HUES64 (cell line): ENCODE measurements at regions not wholly inside any gene's neighbourhood (a gene's known extent, or its start where the extent isn't known, plus 50 kb on each side); places are given as distances from the start of the nearest gene placed in this dataset.

Experiments used
- H3K27ac ChIP-seq: 2 replicates; pipeline ENCODE4 v1.7.0; 2013; ENCODE audit warnings: low read depth, low read length, inconsistent platforms
- H3K27me3 ChIP-seq: 2 replicates; pipeline ENCODE4 v1.6.1; 2013; ENCODE audit warnings: mild to moderate bottlenecking, low read length; ENCODE audit not compliant: insufficient read depth
- H3K36me3 ChIP-seq: 2 replicates; pipeline ENCODE4 v1.6.1; 2013; ENCODE audit warnings: mild to moderate bottlenecking, low read length; ENCODE audit not compliant: insufficient read depth
- H3K4me1 ChIP-seq: 2 replicates; pipeline ENCODE4 v1.6.1; 2013; ENCODE audit warnings: mild to moderate bottlenecking, low read length, moderate library complexity; ENCODE audit not compliant: insufficient read depth
- H3K4me3 ChIP-seq: 2 replicates; pipeline ENCODE4 v1.5.1; 2013; ENCODE audit warnings: mild to moderate bottlenecking, low read length, moderate library complexity
- H3K9ac ChIP-seq: 2 replicates; pipeline ENCODE4 v1.6.1; 2013; ENCODE audit warnings: mild to moderate bottlenecking, low read depth, low read length
- H3K9me3 ChIP-seq: 2 replicates; pipeline ENCODE4 v1.6.1; 2013; ENCODE audit warnings: low read depth, low read length; ENCODE audit not compliant: insufficient read depth
- WGBS: fragments of 150-250, 120-280 bp; methylation state at CpG from one replicate; pipeline ENCODE4 v1.1.7; 2013; ENCODE audit warnings: missing lambda C conversion rate; 5-methylcytosine and 5-hydroxymethylcytosine counted together

DNA sequence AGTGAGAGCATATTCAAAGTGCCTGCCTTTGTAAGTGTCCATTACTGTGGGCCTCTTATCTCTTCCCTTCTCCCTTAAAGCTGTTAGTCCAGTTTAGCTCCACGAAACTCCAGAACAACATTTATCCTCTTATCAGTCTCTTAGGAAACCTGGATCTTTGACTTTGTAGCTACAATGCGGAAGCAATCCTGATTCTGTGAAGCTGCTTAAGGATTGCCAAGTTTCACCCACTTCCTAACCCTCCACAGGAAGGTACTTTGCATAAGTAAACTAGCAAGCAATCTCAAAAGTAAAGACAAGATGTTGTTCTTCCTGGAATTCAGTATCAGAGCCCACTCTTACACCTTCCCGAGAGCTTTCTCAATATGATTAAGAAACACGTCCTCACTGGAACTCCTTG is 164.9 kb upstream of the USP25 start:
- no peaks in the 10 kb centered on the region for H3K36me3 ChIP-seq
- no peak overlapping the region for H3K27ac ChIP-seq
- WGBS, result 76% methylated on average over 4 of the region's 4 CpGs
- no peaks in the 10 kb centered on the region for H3K27me3 ChIP-seq
- no peak overlapping the region for H3K4me3 ChIP-seq
- H3K9ac ChIP-seq, result no peak overlapping the region
- peaks cover 23% of the 10 kb centered on the region for H3K4me1 ChIP-seq
- H3K9me3 ChIP-seq, result no peaks in the 10 kb centered on the region

GRCh38 chr21:15566703-15567102 is 163.1 kb upstream of the USP25 start:
- H3K27me3 ChIP-seq, result no peaks in the 10 kb centered on the region
- H3K9ac ChIP-seq, result no peak overlapping the region
- H3K9me3 ChIP-seq, result no peaks in the 10 kb centered on the region
- WGBS, result 67% methylated on average over 1 of the region's 1 CpG
- no peak overlapping the region for H3K27ac ChIP-seq
- peaks cover 8% of the 10 kb centered on the region; the same call in 1 of the 2 replicates for H3K4me1 ChIP-seq
- H3K36me3 ChIP-seq, result no peaks in the 10 kb centered on the region
- H3K4me3 ChIP-seq, result no peak overlapping the region

DNA sequence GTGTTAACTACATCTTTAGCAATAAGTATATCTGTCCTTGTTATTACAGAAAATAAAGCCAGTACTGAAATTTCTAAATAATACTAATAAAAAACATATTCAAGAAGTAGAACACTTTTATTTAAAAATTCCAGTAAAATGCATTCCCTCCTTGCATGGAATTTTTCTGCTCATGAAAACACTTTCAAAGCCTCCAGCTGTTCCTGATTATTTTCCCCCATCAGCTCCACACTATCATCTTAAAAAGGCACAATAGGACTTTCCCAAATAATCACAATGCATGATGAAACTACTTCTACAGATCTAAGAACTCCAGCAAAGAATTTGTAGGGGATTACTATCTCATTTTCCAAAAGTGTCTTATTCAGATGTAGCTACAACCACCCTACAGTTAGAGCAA is 162.6 kb upstream of the USP25 start:
- H3K36me3 ChIP-seq, result no peaks in the 10 kb centered on the region
- peaks cover 5% of the 10 kb centered on the region; the same call in 1 of the 2 replicates for H3K4me1 ChIP-seq
- H3K4me3 ChIP-seq, result no peak overlapping the region
- no peaks in the 10 kb centered on the region for H3K9me3 ChIP-seq
- no peaks in the 10 kb centered on the region for H3K27me3 ChIP-seq
- no peak overlapping the region for H3K27ac ChIP-seq
- H3K9ac ChIP-seq, result no peak overlapping the region

GRCh38 chr21:15568516-15568915 is 161.3 kb upstream of the USP25 start:
- Histone ChIP-seq H3K4me1 (peaks cover 5% of the 10 kb centered on the region; the same call in 1 of the 2 replicates), H3K27me3 (no peaks in the 10 kb centered on the region), H3K27ac (no peak overlapping the region), H3K9ac (no peak overlapping the region), H3K4me3 (no peak overlapping the region), H3K9me3 (no peaks in the 10 kb centered on the region), H3K36me3 (no peaks in the 10 kb centered on the region)

GRCh38 chr21:15586752-15587427 is 142.9 kb upstream of the USP25 start:
- 90% methylated on average over 4 of the region's 4 CpGs for WGBS
- H3K4me3 ChIP-seq, result no peak overlapping the region
- no peaks in the 10 kb centered on the region for H3K36me3 ChIP-seq
- no peak overlapping the region for H3K9ac ChIP-seq
- H3K9me3 ChIP-seq, result no peaks in the 10 kb centered on the region
- H3K27ac ChIP-seq, result no peak overlapping the region
- H3K27me3 ChIP-seq, result no peaks in the 10 kb centered on the region
- H3K4me1 ChIP-seq, result no peaks in the 10 kb centered on the region

DNA sequence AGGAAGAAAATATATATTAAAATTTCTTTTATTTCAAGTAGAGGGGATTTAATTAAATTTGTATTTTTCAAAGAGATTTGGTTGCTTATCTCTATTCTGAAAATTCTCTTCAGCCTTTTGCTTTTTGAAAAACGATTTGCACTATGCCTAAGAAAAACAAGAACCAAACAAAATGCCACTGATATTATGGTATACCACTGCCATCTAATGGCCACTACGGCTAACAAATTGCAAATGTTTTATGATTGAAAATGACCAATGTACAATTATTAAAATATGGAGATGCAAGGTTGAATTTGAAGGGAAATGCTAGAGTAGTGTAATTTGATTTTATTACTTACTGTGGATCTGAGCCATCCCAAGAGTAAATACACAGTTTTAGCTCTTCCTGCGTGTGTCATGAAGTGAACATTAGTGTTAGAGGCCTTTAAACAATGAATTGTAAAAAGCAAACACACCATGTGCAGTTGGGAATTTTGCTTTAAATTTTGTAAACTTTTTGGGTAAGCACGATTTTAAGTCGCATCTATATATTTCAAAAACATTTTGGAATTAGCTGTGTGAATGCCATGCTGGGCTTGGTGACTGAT is 137.4 kb upstream of the USP25 start:
- no peak overlapping the region for H3K27ac ChIP-seq
- no peak overlapping the region for H3K4me3 ChIP-seq

DNA sequence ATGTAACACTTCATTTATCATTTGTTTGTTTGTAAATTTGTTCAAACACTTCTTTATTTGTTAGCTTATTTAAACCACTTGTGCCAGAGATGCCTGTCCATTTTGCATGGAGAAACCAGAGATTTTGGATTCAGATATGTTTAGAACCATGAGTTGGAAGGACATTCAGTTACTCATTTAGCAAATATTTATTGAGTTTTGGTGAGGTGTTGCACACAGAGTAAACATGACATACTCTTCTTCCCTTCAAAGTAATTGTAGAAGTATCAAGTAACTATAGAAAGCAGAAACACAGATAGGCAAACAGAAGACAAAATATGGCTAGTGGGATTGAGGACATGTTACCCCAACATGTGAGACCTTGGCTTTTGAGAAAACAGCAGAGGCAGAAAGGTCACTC is 136.8 kb upstream of the USP25 start:
- Histone ChIP-seq H3K36me3 (no peaks in the 10 kb centered on the region), H3K27ac (no peak overlapping the region), H3K27me3 (no peaks in the 10 kb centered on the region), H3K4me3 (no peak overlapping the region), H3K9me3 (no peaks in the 10 kb centered on the region), H3K4me1 (no peaks in the 10 kb centered on the region), H3K9ac (no peak overlapping the region)

More for the DNA sequence above, 137.4 kb upstream of the USP25 start:
- Histone ChIP-seq H3K27me3 (no peaks in the 10 kb centered on the region), H3K9ac (no peak overlapping the region), H3K9me3 (no peaks in the 10 kb centered on the region), H3K4me1 (no peaks in the 10 kb centered on the region), H3K36me3 (no peaks in the 10 kb centered on the region)
- 64% methylated on average over 5 of the region's 5 CpGs for WGBS

DNA sequence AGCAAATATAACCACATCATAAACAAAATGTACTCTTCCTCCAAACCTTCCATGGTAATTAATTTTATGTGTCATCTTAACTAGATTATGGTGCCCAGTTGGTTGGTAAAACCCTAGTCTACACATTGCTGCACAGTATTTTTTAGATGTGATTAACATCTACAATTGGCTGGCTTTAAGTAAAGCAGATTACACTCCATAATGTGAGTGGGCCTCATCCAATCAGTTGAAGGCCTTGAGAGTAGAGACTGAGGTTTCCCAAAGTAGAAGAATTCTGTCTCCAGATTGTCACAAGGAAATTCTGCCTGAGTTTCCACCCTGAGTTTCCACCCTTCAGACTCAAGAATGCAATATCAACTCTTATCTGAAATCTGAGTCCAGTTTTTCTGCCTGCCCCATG is 128.4 kb upstream of the USP25 start:
- Histone ChIP-seq H3K9me3 (no peaks in the 10 kb centered on the region), H3K9ac (no peak overlapping the region), H3K4me1 (peaks cover 10% of the 10 kb centered on the region; the same call in 1 of the 2 replicates), H3K27me3 (no peaks in the 10 kb centered on the region), H3K4me3 (no peak overlapping the region), H3K36me3 (no peaks in the 10 kb centered on the region), H3K27ac (no peak overlapping the region)

DNA sequence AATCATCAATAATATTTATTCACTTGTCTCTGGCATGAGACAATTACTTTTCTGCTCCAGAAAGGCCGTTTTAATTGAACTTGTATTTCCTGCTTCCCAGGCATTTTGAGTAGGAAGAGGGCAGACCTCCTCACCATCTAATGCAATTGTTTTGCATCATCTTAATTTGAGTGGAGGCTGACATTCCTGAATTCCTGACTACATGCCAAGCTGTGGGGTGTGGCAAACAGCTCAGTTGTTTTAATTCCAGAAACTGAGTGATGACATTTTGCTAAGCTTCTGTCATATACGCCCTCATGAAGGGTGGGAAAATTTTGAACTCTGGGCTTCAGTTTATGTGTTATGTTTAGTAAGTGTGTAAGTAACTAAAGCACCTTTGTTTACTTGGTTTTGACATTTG is 125.4 kb upstream of the USP25 start:
- no peaks in the 10 kb centered on the region for H3K27me3 ChIP-seq
- no peak overlapping the region for H3K4me3 ChIP-seq
- H3K4me1 ChIP-seq, result peaks cover 10% of the 10 kb centered on the region; the same call in 1 of the 2 replicates
- H3K27ac ChIP-seq, result no peak overlapping the region
- no peaks in the 10 kb centered on the region for H3K9me3 ChIP-seq
- 71% methylated on average over 2 of the region's 2 CpGs for WGBS
- H3K9ac ChIP-seq, result no peak overlapping the region
- H3K36me3 ChIP-seq, result no peaks in the 10 kb centered on the region

- Histone ChIP-seq H3K27ac (no peak overlapping the region), H3K4me1 (peaks cover 13% of the 10 kb centered on the region; the same call in 1 of the 2 replicates), H3K4me3 (no peak overlapping the region), H3K36me3 (no peaks in the 10 kb centered on the region), H3K27me3 (no peaks in the 10 kb centered on the region), H3K9ac (no peak overlapping the region), H3K9me3 (no peaks in the 10 kb centered on the region)
- 91% methylated on average over 1 of the region's 1 CpG for WGBS
Observed at GRCh38 chr21:15614766-15615165, 115.0 kb upstream of the USP25 start.

DNA sequence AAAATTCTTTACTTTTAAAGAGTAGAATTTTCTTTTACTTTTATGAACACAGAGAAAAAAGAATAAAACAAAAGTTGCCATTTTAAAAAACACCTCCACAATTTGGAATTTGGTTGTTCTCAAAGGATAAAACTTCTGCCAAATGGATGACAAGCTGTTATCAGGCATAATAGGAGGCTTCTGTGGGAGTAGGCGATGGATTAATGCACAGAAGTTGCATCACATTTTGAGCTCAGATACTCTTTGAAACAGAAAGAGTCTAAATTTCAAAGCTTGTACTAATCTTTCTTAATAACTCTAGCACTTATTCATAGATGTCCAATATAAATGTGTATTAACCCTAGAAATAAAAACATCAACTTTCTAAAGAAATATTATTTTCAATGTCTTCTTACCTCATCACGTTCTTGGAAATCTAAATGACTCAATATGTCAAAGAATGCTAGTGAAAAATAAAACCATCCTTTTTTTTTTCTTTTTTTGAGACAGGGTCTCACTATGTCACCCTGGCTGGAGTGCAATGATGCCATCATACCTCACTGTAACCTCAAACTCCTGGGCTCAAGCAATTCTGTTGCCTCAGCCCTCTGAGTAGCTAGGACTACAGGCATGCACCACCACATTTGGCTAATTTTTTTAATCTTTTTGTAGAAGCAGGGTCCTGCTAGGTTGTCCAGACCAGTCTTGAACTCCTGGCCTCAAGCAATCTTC is 112.8 kb upstream of the USP25 start:
- WGBS, result 93% methylated on average over 2 of the region's 2 CpGs
- H3K27me3 ChIP-seq, result no peaks in the 10 kb centered on the region
- no peak overlapping the region for H3K9ac ChIP-seq
- H3K9me3 ChIP-seq, result no peaks in the 10 kb centered on the region
- H3K27ac ChIP-seq, result no peak overlapping the region
- no peak overlapping the region for H3K4me3 ChIP-seq
- H3K36me3 ChIP-seq, result no peaks in the 10 kb centered on the region
- peaks cover 13% of the 10 kb centered on the region; the same call in 1 of the 2 replicates for H3K4me1 ChIP-seq
